MCF 10A (cell line): ENCODE measurements at regions not wholly inside any gene's neighbourhood (a gene's known extent, or its start where the extent isn't known, plus 50 kb on each side); places are given as distances from the start of the nearest gene placed in this dataset.

ENCODE experiments used
- BruUV-seq: library from RNA; stranded (reverse); fragments of 400-500 nt; replicated peaks from 2 replicates; lab custom pipeline; 2021; lab: Mats Ljungman, UMichigan
- CTCF ChIA-PET: fragments of 300-600 bp; sonication (Branson Sonifier 250); formaldehyde crosslinking; extraction: SDS; loops from one replicate; lab custom pipeline; 2021; ENCODE audit warnings: antibody characterized with exemption, inconsistent platforms; lab: Yijun Ruan, JAX
- POLR2A ChIA-PET: fragments of 300-600, 350-650 bp; sonication (Branson Sonifier 250); formaldehyde crosslinking; extraction: SDS; loops from one replicate; lab custom pipeline; 2020; ENCODE audit warnings: antibody characterized with exemption, inconsistent platforms; lab: Yijun Ruan, JAX
- DNase-seq: peaks from one replicate; pipeline ENCODE4 v3.0.0-alpha.2; 2018; ENCODE audit not compliant: unreplicated experiment
- H3K27ac Mint-ChIP-seq: one replicate; pipeline ENCODE4 v1.8.0; 2022; ENCODE audit warnings: mild to moderate bottlenecking, low read depth, mixed read lengths; ENCODE audit not compliant: unreplicated experiment
- H3K27me3 Mint-ChIP-seq: one replicate; pipeline ENCODE4 v1.8.0; 2022; ENCODE audit warnings: mixed read lengths; ENCODE audit not compliant: insufficient read depth, unreplicated experiment
- H3K36me3 Mint-ChIP-seq: one replicate; pipeline ENCODE4 v1.8.0; 2022; ENCODE audit warnings: mild to moderate bottlenecking, moderate library complexity, mixed read lengths; ENCODE audit not compliant: insufficient read depth, unreplicated experiment
- H3K4me1 Mint-ChIP-seq: one replicate; pipeline ENCODE4 v1.8.0; 2022; ENCODE audit warnings: mixed read lengths; ENCODE audit not compliant: insufficient read depth, unreplicated experiment
- H3K4me3 Mint-ChIP-seq: one replicate; pipeline ENCODE4 v1.8.0; 2022; ENCODE audit warnings: mild to moderate bottlenecking, moderate library complexity, mixed read lengths; ENCODE audit not compliant: unreplicated experiment
- H3K9me3 Mint-ChIP-seq: one replicate; pipeline ENCODE4 v1.8.0; 2022; ENCODE audit warnings: mixed read lengths; ENCODE audit not compliant: unreplicated experiment
- intact Hi-C: fragments of 100-400 bp; cut with micrococcal nuclease; formaldehyde crosslinking; loops from 2 replicates; pipeline ENCODE4 v1.14.1; 2022
- TF ChIP-seq, protein P1 (sequence below): fragments of 200-600 bp; IDR thresholded peaks from one replicate; pipeline ENCODE4 v1.8.0; 2022; ENCODE audit warnings: antibody characterized with exemption, mild to moderate bottlenecking; ENCODE audit not compliant: unreplicated experiment

- H3K9me3 Mint-ChIP-seq = no peaks in the 10 kb centered on the region
- no peaks in the 10 kb centered on the region for H3K4me1 Mint-ChIP-seq
- CTCF ChIA-PET = interaction anchor here (0.7 to 2.6 kb wide), 6 partner anchors 19 to 561 kb away, joined by 3 to 7 read pairs (median 4); no protein-coding TSS in a partner anchor
- H3K27me3 Mint-ChIP-seq = no peaks in the 10 kb centered on the region
- DNase-seq = no peak
- no peaks in the 10 kb centered on the region for H3K36me3 Mint-ChIP-seq
- intact Hi-C loops = no loop called here
- no peak overlapping the region for H3K27ac Mint-ChIP-seq
- POLR2A ChIA-PET = interaction anchor here (0.7 kb wide), 1 partner anchor 295 kb away, joined by 3 read pairs; no protein-coding TSS in a partner anchor
- no TSS peak for BruUV-seq
- TF ChIP-seq, protein P1, sequence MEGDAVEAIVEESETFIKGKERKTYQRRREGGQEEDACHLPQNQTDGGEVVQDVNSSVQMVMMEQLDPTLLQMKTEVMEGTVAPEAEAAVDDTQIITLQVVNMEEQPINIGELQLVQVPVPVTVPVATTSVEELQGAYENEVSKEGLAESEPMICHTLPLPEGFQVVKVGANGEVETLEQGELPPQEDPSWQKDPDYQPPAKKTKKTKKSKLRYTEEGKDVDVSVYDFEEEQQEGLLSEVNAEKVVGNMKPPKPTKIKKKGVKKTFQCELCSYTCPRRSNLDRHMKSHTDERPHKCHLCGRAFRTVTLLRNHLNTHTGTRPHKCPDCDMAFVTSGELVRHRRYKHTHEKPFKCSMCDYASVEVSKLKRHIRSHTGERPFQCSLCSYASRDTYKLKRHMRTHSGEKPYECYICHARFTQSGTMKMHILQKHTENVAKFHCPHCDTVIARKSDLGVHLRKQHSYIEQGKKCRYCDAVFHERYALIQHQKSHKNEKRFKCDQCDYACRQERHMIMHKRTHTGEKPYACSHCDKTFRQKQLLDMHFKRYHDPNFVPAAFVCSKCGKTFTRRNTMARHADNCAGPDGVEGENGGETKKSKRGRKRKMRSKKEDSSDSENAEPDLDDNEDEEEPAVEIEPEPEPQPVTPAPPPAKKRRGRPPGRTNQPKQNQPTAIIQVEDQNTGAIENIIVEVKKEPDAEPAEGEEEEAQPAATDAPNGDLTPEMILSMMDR = no peak
- H3K4me3 Mint-ChIP-seq = no peak overlapping the region
Observed at GRCh38 chr4:42278709-42279324, 118.5 kb upstream of the SHISA3 start.

GRCh38 chr4:42280327-42281095 lies 116.8 kb upstream of the SHISA3 start:
- POLR2A ChIA-PET = interaction anchor here (0.7 kb wide), 1 partner anchor 80 kb away, joined by 3 read pairs; no protein-coding TSS in a partner anchor
- H3K9me3 Mint-ChIP-seq = no peaks in the 10 kb centered on the region
- TF ChIP-seq, protein P1 = peak; percentile 53
- no peaks in the 10 kb centered on the region for H3K4me1 Mint-ChIP-seq
- H3K36me3 Mint-ChIP-seq = no peaks in the 10 kb centered on the region
- no peak overlapping the region for H3K27ac Mint-ChIP-seq
- BruUV-seq = no TSS peak
- no peaks in the 10 kb centered on the region for H3K27me3 Mint-ChIP-seq
- peak; percentile 58 for DNase-seq
- H3K4me3 Mint-ChIP-seq = no peak overlapping the region
- CTCF ChIA-PET = interaction anchor here (0.6 to 7.3 kb wide), 22 partner anchors 10 to 1548 kb away, joined by 3 to 82 read pairs (median 4); no protein-coding TSS in a partner anchor
- intact Hi-C loops = loop anchor here (1.0 to 10.0 kb wide), 3 partner anchors 286 to 587 kb away; partner anchors contain the start of gene SLC30A9

DNA sequence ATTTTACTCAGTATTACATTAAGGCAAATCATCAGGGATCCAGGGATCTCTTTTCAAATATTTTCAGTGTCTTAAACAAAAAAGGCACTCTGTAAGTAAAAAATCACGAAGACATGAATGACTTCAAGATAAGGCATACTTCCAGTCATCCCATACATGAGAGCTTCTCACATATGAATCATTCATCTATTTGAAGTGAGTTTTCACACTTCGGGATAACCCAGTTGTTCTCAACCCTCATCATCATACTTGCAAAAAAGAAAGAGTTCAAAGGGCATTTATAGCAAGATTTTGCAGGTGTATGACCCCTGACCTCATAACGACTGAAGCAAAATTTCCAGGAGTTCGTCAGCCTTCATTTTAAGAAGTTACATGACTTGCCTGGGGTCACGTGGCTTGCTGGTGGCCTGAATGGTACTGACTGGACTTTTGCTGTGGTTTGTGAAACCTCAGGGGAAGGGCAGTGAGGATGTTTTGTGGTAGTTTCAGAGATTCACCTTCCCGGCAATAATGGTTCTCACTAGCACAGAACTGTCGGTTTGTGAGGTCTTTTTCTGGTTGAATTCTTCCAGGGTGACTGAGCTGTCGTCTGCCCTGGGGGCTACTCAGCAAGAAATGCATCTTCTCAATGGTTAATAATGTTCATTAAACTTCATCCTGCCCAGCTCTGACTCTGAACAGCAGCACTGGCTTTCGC lies 115.8 kb upstream of the SHISA3 start:
- no peak for DNase-seq
- ChIA-PET POLR2A (interaction anchor here (0.7 to 1.3 kb wide), 2 partner anchors 79 to 90 kb away, joined by 3 to 4 read pairs; no protein-coding TSS in a partner anchor), CTCF (interaction anchor here (0.6 to 7.3 kb wide), 23 partner anchors 9 to 1547 kb away, joined by 3 to 82 read pairs (median 4); no protein-coding TSS in a partner anchor)
- H3K36me3 Mint-ChIP-seq = no peaks in the 10 kb centered on the region
- H3K4me1 Mint-ChIP-seq = no peaks in the 10 kb centered on the region
- TF ChIP-seq, protein P1 = no peak
- no peaks in the 10 kb centered on the region for H3K27me3 Mint-ChIP-seq
- H3K27ac Mint-ChIP-seq = no peak overlapping the region
- no peak overlapping the region for H3K4me3 Mint-ChIP-seq
- no TSS peak for BruUV-seq
- intact Hi-C loops = loop anchor here (1.0 to 10.0 kb wide), 5 partner anchors 89 to 683 kb away; partner anchors contain the start of gene SLC30A9
- H3K9me3 Mint-ChIP-seq = no peaks in the 10 kb centered on the region
